ENCODE measurements at regions not wholly inside any gene's neighbourhood (a gene's known extent, or its start where the extent isn't known, plus 50 kb on each side); places are given as distances from the start of the nearest gene placed in this dataset.

GRCh38 chr4:124509151-124509550, 203.4 kb downstream of the ANKRD50 start:
- TF ChIP-seq EZH2 (IDR thresholded peaks at IDR 0.05; ENCODE audit: insufficient read depth, low read length): no peak
- no peak for TF ChIP-seq CTCF (IDR thresholded peaks at IDR 0.05; ENCODE audit: insufficient read depth, low read depth, low read length)
